MM.1S (cell line): ENCODE measurements at regions not wholly inside any gene's neighbourhood (a gene's known extent, or its start where the extent isn't known, plus 50 kb on each side); places are given as distances from the start of the nearest gene placed in this dataset.
"Not testable (repeated sequence)": the region's sequence is repeated elsewhere in the genome, so short reads cannot be mapped to it uniquely, and the experiment has no call there.

Source experiments
- DNase-seq: peaks from one replicate; pipeline ENCODE4 v3.0.0-alpha.2; 2015
- H2AFZ ChIP-seq: fragments of 300-600 bp; sonication (generic); 2 replicates; pipeline ENCODE4 v1.6.0; 2016; ENCODE audit warnings: antibody characterized with exemption, low read length
- H3F3A ChIP-seq: fragments of 300-600 bp; sonication (generic); 2 replicates; pipeline ENCODE4 v1.6.1; 2016; ENCODE audit warnings: mild to moderate bottlenecking, antibody characterized with exemption, low read length, moderate library complexity, mixed read lengths; ENCODE audit not compliant: insufficient read depth
- H3K27ac ChIP-seq: fragments of 300-600 bp; sonication (generic); 2 replicates; pipeline ENCODE4 v1.5.1; 2016; ENCODE audit warnings: mild to moderate bottlenecking, low read length
- H3K27me3 ChIP-seq: fragments of 300-600 bp; sonication (generic); replicated peaks from 2 replicates; pipeline ENCODE4 v1.6.0; 2016; ENCODE audit warnings: low read length; ENCODE audit not compliant: insufficient read depth
- H3K36me3 ChIP-seq: fragments of 300-600 bp; sonication (generic); replicated peaks from 2 replicates; pipeline ENCODE4 v1.6.1; 2016; ENCODE audit warnings: mild to moderate bottlenecking, low read length, mixed read lengths; ENCODE audit not compliant: insufficient read depth
- H3K4me1 ChIP-seq: fragments of 300-600 bp; sonication (generic); 2 replicates; pipeline ENCODE4 v1.6.1; 2016; ENCODE audit warnings: low read length, mixed read lengths
- H3K4me2 ChIP-seq: fragments of 300-600 bp; sonication (generic); 2 replicates; pipeline ENCODE4 v1.6.0; 2016; ENCODE audit warnings: low read depth, low read length
- H3K4me3 ChIP-seq: fragments of 300-600 bp; sonication (generic); 2 replicates; pipeline ENCODE4 v1.5.1; 2016; ENCODE audit warnings: low read length, mixed read lengths
- H3K79me2 ChIP-seq: fragments of 300-600 bp; sonication (generic); 2 replicates; pipeline ENCODE4 v1.6.1; 2016; ENCODE audit warnings: mixed run types, low read length, mixed read lengths
- H3K9ac ChIP-seq: fragments of 300-600 bp; sonication (generic); 2 replicates; pipeline ENCODE4 v1.6.1; 2016; ENCODE audit warnings: low read length, mixed read lengths
- H3K9me2 ChIP-seq: fragments of 300-600 bp; sonication (generic); replicated peaks from 2 replicates; pipeline ENCODE4 v1.6.1; 2016; ENCODE audit warnings: mild to moderate bottlenecking, low read length, mixed read lengths; ENCODE audit not compliant: insufficient read depth
- H3K9me3 ChIP-seq: fragments of 300-600 bp; sonication (generic); replicated peaks from 2 replicates; pipeline ENCODE4 v1.6.1; 2016; ENCODE audit warnings: mild to moderate bottlenecking, low read length, mixed read lengths; ENCODE audit not compliant: insufficient read depth
- H4K20me1 ChIP-seq: fragments of 300-600 bp; sonication (generic); 2 replicates; pipeline ENCODE4 v1.6.1; 2016; ENCODE audit warnings: mild to moderate bottlenecking, low read length, moderate library complexity, mixed read lengths; ENCODE audit not compliant: insufficient read depth
- EZH2 ChIP-seq: fragments of 300-600 bp; sonication (generic); optimal IDR thresholded peaks from 2 replicates; pipeline ENCODE3; 2017; ENCODE audit warnings: low read depth, mild to moderate bottlenecking, antibody characterized with exemption, low read length, mixed read lengths
- EZH2phosphoT487 ChIP-seq: fragments of 300-600 bp; sonication (generic); IDR thresholded peaks from 2 replicates; pipeline ENCODE4 v1.6.1; 2018; ENCODE audit warnings: antibody characterized with exemption, low read length
- TF ChIP-seq, protein P1 (sequence below): fragments of 300-600 bp; sonication (generic); IDR thresholded peaks from 2 replicates; pipeline ENCODE4 v1.5.1; 2016; ENCODE audit warnings: antibody characterized with exemption, low read length, mixed read lengths

DNA sequence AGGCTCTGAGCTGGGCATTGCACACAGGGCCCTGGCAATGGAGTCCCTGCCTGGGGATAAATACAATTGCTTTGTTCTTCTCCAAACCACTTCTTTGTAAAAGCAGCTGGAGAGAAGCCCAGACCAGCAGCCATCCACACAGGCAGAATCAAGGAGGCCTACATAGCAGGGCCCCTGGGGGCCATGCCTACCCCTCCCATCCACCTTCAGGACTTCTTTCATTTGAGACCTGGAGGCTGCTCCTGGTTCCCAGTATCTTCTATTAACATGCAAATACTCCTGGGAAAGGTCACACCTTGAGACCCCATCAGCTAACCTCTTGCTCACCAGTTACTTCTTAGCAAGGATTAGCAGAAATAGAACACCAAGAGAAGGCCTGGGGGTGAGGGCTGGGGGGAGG is 511.1 kb downstream of the SOX6 start:
- H3K4me2 ChIP-seq = no peak overlapping the region
- no peaks in the 10 kb centered on the region for H3K79me2 ChIP-seq
- no peaks in the 10 kb centered on the region for H3K9me3 ChIP-seq
- no peaks in the 10 kb centered on the region for H3K27me3 ChIP-seq
- H3F3A ChIP-seq = no peaks in the 10 kb centered on the region
- TF ChIP-seq, protein P1, sequence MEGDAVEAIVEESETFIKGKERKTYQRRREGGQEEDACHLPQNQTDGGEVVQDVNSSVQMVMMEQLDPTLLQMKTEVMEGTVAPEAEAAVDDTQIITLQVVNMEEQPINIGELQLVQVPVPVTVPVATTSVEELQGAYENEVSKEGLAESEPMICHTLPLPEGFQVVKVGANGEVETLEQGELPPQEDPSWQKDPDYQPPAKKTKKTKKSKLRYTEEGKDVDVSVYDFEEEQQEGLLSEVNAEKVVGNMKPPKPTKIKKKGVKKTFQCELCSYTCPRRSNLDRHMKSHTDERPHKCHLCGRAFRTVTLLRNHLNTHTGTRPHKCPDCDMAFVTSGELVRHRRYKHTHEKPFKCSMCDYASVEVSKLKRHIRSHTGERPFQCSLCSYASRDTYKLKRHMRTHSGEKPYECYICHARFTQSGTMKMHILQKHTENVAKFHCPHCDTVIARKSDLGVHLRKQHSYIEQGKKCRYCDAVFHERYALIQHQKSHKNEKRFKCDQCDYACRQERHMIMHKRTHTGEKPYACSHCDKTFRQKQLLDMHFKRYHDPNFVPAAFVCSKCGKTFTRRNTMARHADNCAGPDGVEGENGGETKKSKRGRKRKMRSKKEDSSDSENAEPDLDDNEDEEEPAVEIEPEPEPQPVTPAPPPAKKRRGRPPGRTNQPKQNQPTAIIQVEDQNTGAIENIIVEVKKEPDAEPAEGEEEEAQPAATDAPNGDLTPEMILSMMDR = no peak
- H4K20me1 ChIP-seq = no peaks in the 10 kb centered on the region
- H3K4me3 ChIP-seq = no peak overlapping the region
- H3K9me2 ChIP-seq = no peaks in the 10 kb centered on the region
- no peak overlapping the region for H3K27ac ChIP-seq
- H2AFZ ChIP-seq = no peak overlapping the region
- no peaks in the 10 kb centered on the region for H3K4me1 ChIP-seq
- DNase-seq = no peak
- H3K36me3 ChIP-seq = no peaks in the 10 kb centered on the region
- H3K9ac ChIP-seq = no peak overlapping the region

DNA sequence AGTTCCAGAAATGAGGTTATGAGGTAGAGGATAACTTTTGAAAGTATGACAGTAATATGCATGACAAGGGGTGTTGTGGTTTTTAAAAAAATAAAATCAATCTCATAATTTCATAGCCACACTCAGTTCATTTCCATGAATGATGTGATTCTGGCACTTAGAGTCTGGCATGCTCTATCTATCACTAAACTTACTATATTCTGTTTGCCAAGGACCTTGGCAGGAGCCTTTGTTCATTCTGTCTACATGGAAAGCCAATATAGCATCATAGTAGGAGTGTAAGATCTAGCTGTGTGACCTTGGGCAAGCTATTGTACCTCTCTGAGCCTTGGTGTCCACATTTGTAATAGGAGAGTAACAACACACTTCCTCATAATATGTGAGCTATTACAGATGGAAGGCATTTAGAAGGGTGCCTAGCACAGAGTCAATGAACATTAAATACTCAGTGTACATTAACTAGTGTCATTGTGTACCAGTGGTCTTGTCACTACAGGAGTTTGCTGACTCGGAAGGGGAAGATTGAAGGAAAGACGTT is 507.6 kb downstream of the SOX6 start:
- Histone ChIP-seq H3K79me2 (no peaks in the 10 kb centered on the region), H3K9me3 (no peaks in the 10 kb centered on the region), H3K9me2 (no peaks in the 10 kb centered on the region), H3K4me1 (no peaks in the 10 kb centered on the region), H3K4me3 (no peak overlapping the region), H3K9ac (no peak overlapping the region), H2AFZ (no peak overlapping the region), H3K27ac (no peak overlapping the region), H3K36me3 (no peaks in the 10 kb centered on the region), H4K20me1 (no peaks in the 10 kb centered on the region), H3K4me2 (no peak overlapping the region), H3K27me3 (no peaks in the 10 kb centered on the region), H3F3A (no peaks in the 10 kb centered on the region)
- TF ChIP-seq EZH2phosphoT487 = no peak
- TF ChIP-seq EZH2 = no peak
- TF ChIP-seq, protein P1 = no peak
- no peak for DNase-seq

DNA sequence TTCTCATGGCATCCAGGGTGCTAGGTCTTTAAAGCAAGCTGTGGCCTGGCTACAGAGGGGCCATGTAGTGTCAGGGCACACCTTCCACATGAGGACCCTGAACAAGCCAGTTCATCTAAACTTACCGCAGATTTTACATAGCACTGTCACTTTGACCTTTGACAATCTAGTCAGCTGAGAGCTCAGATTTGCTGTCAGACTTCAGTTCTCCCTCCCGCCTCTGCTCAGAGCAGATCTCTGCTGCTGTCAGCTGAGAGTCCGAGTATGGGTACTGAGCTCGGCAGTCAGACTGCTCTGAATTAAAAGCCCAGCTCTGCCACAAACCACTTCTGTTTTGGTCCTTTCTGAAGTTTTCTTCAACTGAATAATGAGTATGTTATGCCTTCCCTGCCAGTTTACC is 507.1 kb downstream of the SOX6 start:
- Histone ChIP-seq H3F3A (no peaks in the 10 kb centered on the region), H3K27me3 (no peaks in the 10 kb centered on the region), H3K36me3 (no peaks in the 10 kb centered on the region), H3K4me3 (no peak overlapping the region), H3K9me3 (no peaks in the 10 kb centered on the region), H3K27ac (no peak overlapping the region), H2AFZ (no peak overlapping the region), H3K4me2 (no peak overlapping the region), H3K9ac (no peak overlapping the region), H3K4me1 (no peaks in the 10 kb centered on the region), H4K20me1 (no peaks in the 10 kb centered on the region), H3K79me2 (no peaks in the 10 kb centered on the region), H3K9me2 (no peaks in the 10 kb centered on the region)
- TF ChIP-seq EZH2phosphoT487 (no peak), EZH2 (no peak)
- TF ChIP-seq, protein P1 = no peak
- no peak for DNase-seq

DNA sequence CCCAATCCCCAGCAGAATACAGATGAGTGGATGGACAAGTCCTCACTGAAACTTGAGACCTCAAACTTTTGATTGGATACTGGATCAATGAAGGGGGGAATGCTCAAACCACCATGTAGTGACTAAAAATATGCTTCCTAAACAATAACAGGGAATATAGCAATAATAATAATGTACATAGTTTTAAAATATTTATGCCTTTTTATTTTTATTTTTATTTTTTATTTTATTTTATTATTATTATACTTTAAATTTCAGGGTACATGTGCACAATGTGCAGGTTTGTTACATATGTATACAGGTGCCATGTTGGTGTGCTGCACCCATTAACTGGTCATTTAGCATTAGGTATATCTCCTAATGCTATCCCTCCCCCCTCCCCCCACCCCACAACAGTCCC is 506.0 kb downstream of the SOX6 start:
- H3K79me2 ChIP-seq, DNase-seq, H3F3A ChIP-seq, H3K27me3 ChIP-seq, H3K4me1 ChIP-seq, H3K4me2 ChIP-seq, H3K4me3 ChIP-seq, H3K36me3 ChIP-seq, H3K9me2 ChIP-seq, H3K27ac ChIP-seq, H4K20me1 ChIP-seq, H3K9ac ChIP-seq, H2AFZ ChIP-seq, H3K9me3 ChIP-seq: not testable (repeated sequence)
